OCI-M2 (cell line): ENCODE measurements at regions not wholly inside any gene's neighbourhood (a gene's known extent, or its start where the extent isn't known, plus 50 kb on each side); places are given as distances from the start of the nearest gene placed in this dataset.
"Not testable (repeated sequence)": the region's sequence is repeated elsewhere in the genome, so short reads cannot be mapped to it uniquely, and the experiment has no call there.

Experiments used
- DNase-seq: peaks from one replicate; lab custom pipeline; 2025; ENCODE audit not compliant: unreplicated experiment; lab: John Stamatoyannopoulos, UW

GRCh38 chr3:139267300-139268246, 76.2 kb upstream of the MRPS22 start:
- no peak for DNase-seq

- no peak for DNase-seq
These were observed 73.8 kb upstream of the MRPS22 start for GRCh38 chr3:139269984-139270383.

- DNase-seq = not testable (repeated sequence)
These were observed 73.2 kb upstream of the MRPS22 start for GRCh38 chr3:139270652-139271051.

GRCh38 chr3:139280027-139280671, 63.7 kb upstream of the MRPS22 start:
- no peak for DNase-seq

GRCh38 chr3:139281096-139281495, 62.7 kb upstream of the MRPS22 start:
- DNase-seq = no peak

GRCh38 chr3:139281522-139282196, 62.2 kb upstream of the MRPS22 start:
- DNase-seq = no peak

- DNase-seq = no peak
These were observed 60.5 kb upstream of the MRPS22 start for GRCh38 chr3:139283301-139283700.

- DNase-seq = no peak
These were observed 59.6 kb upstream of the MRPS22 start for GRCh38 chr3:139284221-139284620.

- no peak for DNase-seq
These were observed 58.1 kb upstream of the MRPS22 start for GRCh38 chr3:139285691-139286090.

- no peak for DNase-seq
These were observed 57.6 kb upstream of the MRPS22 start for GRCh38 chr3:139286241-139286640.

- no peak for DNase-seq
These were observed 57.0 kb upstream of the MRPS22 start for GRCh38 chr3:139286825-139287224.

GRCh38 chr3:139287557-139287956, 56.3 kb upstream of the MRPS22 start:
- DNase-seq = no peak

- no peak for DNase-seq
These were observed 55.5 kb upstream of the MRPS22 start for GRCh38 chr3:139288266-139288821.

GRCh38 chr3:139289860-139290524, 53.8 kb upstream of the MRPS22 start:
- DNase-seq = no peak

- no peak for DNase-seq
These were observed 52.4 kb upstream of the MRPS22 start for GRCh38 chr3:139291276-139292051.

- DNase-seq = no peak
These were observed 51.6 kb upstream of the MRPS22 start for GRCh38 chr3:139292192-139292591.

GRCh38 chr3:139292711-139293664, 50.8 kb upstream of the MRPS22 start:
- no peak for DNase-seq

- no peak for DNase-seq
These were observed 50.2 kb upstream of the MRPS22 start for GRCh38 chr3:139293665-139294023.
